ENCODE measurements at regions not wholly inside any gene's neighbourhood (a gene's known extent, or its start where the extent isn't known, plus 50 kb on each side); places are given as distances from the start of the nearest gene placed in this dataset.
A peak's percentile ranks its signal among the peaks of the same experiment; 100 is the strongest.

DNA sequence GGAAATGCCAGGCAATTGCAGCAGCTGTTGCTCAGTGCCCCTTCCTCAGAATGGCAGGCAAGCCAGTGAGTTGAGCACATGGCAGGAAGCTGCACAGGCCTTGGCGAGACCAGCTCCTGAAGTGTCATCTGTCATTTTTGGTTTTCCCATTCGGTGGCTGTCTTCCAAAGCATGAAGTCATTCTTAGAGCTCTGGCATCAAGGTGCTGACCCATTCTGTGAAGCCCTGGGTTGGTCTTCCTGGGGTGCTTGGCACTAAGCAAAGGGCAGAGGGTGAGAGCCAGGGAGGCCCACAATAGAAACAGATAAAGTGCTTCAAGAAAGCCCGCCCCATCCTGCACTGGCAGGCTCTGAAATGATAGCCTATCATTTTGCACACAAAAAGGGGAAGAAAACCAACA is 150.5 kb downstream of the VAPA start:
- no peaks in the 10 kb centered on the region for H3K36me3 Mint-ChIP-seq (ENCODE audit: low read depth)
- no peak overlapping the region for H3K4me3 Mint-ChIP-seq
- H3K9me3 Mint-ChIP-seq: no peaks in the 10 kb centered on the region
- H3K27ac Mint-ChIP-seq: no peak overlapping the region
- H3K4me1 Mint-ChIP-seq: peaks cover 65% of the 10 kb centered on the region
- H3K27me3 Mint-ChIP-seq (ENCODE audit: low read depth): peaks cover 21% of the 10 kb centered on the region
- no peak for TF ChIP-seq CTCF (IDR thresholded peaks at IDR 0.05; ENCODE audit: unreplicated experiment in 3 of 3)

DNA sequence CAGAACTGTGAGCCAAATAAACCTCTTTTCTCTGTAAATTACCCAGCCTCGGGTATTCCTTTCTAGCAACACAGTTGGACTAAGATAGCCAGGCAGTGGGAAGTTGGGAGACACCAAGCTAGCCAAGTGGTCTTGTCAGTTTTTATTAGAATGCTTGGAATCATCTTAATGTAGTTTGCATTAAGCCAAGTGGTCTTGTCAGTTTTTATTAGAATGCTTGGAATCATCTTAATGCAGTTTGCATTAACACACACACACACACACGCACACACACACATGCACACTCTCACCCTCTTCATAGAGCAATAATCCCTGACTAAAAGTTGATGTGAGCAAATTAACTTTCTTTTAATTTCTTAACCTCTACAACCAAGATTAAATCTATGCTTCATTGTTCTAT is 151.5 kb downstream of the VAPA start:
- Mint-ChIP-seq H3K9me3 (no peaks in the 10 kb centered on the region), H3K36me3 (ENCODE audit: low read depth) (no peaks in the 10 kb centered on the region), H3K4me3 (no peak overlapping the region), H3K27me3 (ENCODE audit: low read depth) (peaks cover 13% of the 10 kb centered on the region), H3K4me1 (peaks cover 57% of the 10 kb centered on the region), H3K27ac (peak overlapping the region in 1 of 3 experiments; percentile 8)
- TF ChIP-seq CTCF (IDR thresholded peaks at IDR 0.05; ENCODE audit: unreplicated experiment in 3 of 3): no peak

DNA sequence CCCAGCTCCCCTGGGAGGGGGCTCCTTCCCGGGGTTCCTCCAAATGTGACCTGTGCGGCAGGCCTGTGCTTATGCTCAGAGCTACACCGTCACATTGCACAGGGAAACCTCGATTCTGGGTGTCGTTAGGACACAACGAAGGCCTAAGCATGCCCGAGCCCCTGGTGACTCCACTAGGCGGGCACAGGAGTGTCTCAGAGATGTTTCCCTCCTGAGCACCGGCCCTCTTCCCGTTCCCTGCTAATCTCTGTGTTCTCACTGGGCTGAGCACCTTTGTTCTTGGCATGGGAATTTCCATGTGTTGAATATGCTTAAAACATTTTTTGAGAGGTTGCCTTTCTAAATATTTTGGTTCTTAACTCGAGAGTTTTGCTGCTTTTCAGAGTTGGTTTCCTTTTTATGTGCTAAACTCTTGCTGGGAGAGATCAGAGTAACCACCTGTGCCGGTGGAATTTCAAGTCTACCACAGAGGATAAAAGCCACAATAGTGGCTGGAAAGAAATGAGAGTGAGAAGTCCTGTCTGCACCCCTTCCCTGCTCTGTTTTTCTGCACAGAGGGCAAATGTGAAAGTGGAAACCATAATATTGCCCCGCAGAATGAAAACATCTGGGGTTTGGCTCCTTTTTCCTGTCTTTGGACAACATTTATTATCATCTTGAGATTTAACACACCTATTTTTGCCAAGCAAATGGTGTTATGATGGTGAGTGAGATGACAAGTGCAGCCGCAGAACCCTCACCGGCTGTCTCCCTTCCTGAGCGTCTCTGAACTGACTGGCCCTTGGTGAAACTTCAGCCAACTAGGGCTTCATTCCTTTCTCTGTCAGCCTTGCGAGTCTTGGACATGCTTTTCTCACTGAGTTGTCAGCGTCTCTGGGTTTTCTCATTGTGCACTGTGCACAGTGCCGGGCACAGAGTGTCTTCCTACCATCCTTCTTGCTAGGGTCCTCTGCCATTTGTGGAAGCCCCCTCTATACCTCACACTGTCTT is 154.1 kb downstream of the VAPA start:
- Mint-ChIP-seq H3K27ac (peak overlapping the region in 1 of 3 experiments; percentile 17), H3K36me3 (ENCODE audit: low read depth) (no peaks in the 10 kb centered on the region), H3K27me3 (ENCODE audit: low read depth) (peaks cover 18% of the 10 kb centered on the region), H3K4me3 (no peak overlapping the region), H3K4me1 (peaks cover 31% of the 10 kb centered on the region), H3K9me3 (no peaks in the 10 kb centered on the region)
- TF ChIP-seq CTCF (IDR thresholded peaks at IDR 0.05; ENCODE audit: unreplicated experiment in 3 of 3): no peak

- TF ChIP-seq CTCF (IDR thresholded peaks at IDR 0.05; ENCODE audit: unreplicated experiment in 3 of 3): no peak
- Mint-ChIP-seq H3K4me3 (no peak overlapping the region), H3K9me3 (no peaks in the 10 kb centered on the region), H3K27ac (peak overlapping the region in 2 of 3 experiments; percentile 9 to 17), H3K4me1 (peaks cover 24% of the 10 kb centered on the region), H3K27me3 (ENCODE audit: low read depth) (peaks cover 18% of the 10 kb centered on the region), H3K36me3 (ENCODE audit: low read depth) (no peaks in the 10 kb centered on the region)
These were observed 155.2 kb downstream of the VAPA start for GRCh38 chr18:10068766-10069567.

- TF ChIP-seq CTCF (IDR thresholded peaks at IDR 0.05; ENCODE audit: unreplicated experiment in 3 of 3): no peak
- Mint-ChIP-seq H3K4me3 (no peak overlapping the region), H3K36me3 (ENCODE audit: low read depth) (no peaks in the 10 kb centered on the region)
These were observed 156.8 kb downstream of the VAPA start for GRCh38 chr18:10070561-10071000.

More at GRCh38 chr18:10070561-10071000, 156.8 kb downstream of the VAPA start:
- Mint-ChIP-seq H3K27me3 (ENCODE audit: low read depth) (peaks cover 25% of the 10 kb centered on the region), H3K4me1 (peaks cover 27% of the 10 kb centered on the region), H3K27ac (no peak overlapping the region), H3K9me3 (no peaks in the 10 kb centered on the region)

All from nephron (organoid).